ENCODE measurements at regions not wholly inside any gene's neighbourhood (a gene's known extent, or its start where the extent isn't known, plus 50 kb on each side); places are given as distances from the start of the nearest gene placed in this dataset.

GRCh38 chr11:12319988-12320387 is 57.4 kb upstream of the PARVA start:
- TF ChIP-seq CTCF (IDR thresholded peaks at IDR 0.05) = no peak
- TF ChIP-seq, protein P1, sequence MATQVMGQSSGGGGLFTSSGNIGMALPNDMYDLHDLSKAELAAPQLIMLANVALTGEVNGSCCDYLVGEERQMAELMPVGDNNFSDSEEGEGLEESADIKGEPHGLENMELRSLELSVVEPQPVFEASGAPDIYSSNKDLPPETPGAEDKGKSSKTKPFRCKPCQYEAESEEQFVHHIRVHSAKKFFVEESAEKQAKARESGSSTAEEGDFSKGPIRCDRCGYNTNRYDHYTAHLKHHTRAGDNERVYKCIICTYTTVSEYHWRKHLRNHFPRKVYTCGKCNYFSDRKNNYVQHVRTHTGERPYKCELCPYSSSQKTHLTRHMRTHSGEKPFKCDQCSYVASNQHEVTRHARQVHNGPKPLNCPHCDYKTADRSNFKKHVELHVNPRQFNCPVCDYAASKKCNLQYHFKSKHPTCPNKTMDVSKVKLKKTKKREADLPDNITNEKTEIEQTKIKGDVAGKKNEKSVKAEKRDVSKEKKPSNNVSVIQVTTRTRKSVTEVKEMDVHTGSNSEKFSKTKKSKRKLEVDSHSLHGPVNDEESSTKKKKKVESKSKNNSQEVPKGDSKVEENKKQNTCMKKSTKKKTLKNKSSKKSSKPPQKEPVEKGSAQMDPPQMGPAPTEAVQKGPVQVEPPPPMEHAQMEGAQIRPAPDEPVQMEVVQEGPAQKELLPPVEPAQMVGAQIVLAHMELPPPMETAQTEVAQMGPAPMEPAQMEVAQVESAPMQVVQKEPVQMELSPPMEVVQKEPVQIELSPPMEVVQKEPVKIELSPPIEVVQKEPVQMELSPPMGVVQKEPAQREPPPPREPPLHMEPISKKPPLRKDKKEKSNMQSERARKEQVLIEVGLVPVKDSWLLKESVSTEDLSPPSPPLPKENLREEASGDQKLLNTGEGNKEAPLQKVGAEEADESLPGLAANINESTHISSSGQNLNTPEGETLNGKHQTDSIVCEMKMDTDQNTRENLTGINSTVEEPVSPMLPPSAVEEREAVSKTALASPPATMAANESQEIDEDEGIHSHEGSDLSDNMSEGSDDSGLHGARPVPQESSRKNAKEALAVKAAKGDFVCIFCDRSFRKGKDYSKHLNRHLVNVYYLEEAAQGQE (IDR thresholded peaks at IDR 0.05; ENCODE audit: insufficient read depth in 1 of 2, low read depth in 2 of 2, low read length in 1 of 2) = no peak

Data from Panc1 (cell line).